Prostate gland (tissue), 2 donors: ENCODE measurements at regions not wholly inside any gene's neighbourhood (a gene's known extent, or its start where the extent isn't known, plus 50 kb on each side); places are given as distances from the start of the nearest gene placed in this dataset.
"Not testable (repeated sequence)": the region's sequence is repeated elsewhere in the genome, so short reads cannot be mapped to it uniquely, and the experiment has no call there.

Source experiments
- DNase-seq: peaks from one replicate; pipeline ENCODE4 v3.0.0-alpha.2; 2019; ENCODE audit warnings: low spot score
- H3K27ac ChIP-seq, 2 donors: fragments of 200-600 bp; sonication (generic); 2 replicates each; pipeline ENCODE4 v1.5.1; 2017 to 2019
- H3K27me3 ChIP-seq: fragments of 200-600 bp; sonication (generic); replicated peaks from 2 replicates; pipeline ENCODE4 v1.5.1; 2019; ENCODE audit not compliant: insufficient read depth
- H3K36me3 ChIP-seq, 2 donors: fragments of 200-600 bp; sonication (generic); 1 replicate in 1 of 2; 2 replicates in 1 of 2; pipeline versions ENCODE4 v1.5.1 to v1.8.1; 2017 to 2019
- H3K4me1 ChIP-seq: fragments of 200-600 bp; sonication (generic); replicated peaks from 2 replicates; pipeline ENCODE4 v1.5.1; 2019
- H3K4me3 ChIP-seq, 2 donors: fragments of 200-600 bp; sonication (generic); 2 replicates each; pipeline ENCODE4 v1.5.1; 2017 to 2019
- H3K9me3 ChIP-seq: fragments of 200-600 bp; sonication (generic); 2 replicates; pipeline ENCODE4 v1.5.1; 2017
- WGBS: methylation state at CpG from one replicate; pipeline ENCODE4 v1.1.5; 2018; 5-methylcytosine and 5-hydroxymethylcytosine counted together
- intact Hi-C: fragments of 100-400 bp; cut with DNase I; formaldehyde crosslinking; loops from one replicate; pipeline ENCODE4 v1.14.2; 2022

DNA sequence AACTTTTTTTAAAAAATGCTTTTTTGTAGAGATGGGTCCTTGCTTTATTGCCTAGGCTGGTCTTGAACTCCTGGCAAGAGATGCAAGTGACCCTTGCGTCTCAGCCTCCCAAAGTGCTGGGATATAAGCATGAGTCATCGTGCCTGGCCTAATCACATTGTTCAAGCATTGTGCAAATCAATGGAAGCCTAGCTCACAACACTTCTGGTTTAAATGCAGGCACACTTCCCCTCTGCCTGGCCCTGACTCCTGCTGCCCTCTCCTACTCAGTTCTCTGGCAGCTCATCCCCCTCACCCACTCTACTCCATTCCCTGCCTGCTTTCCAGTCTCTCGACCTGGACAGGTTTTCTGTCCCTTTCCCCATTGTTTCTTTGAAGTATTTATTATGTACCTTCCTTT is 288.1 kb upstream of the PLGLB1 start:
- DNase-seq, H3K36me3 ChIP-seq, H3K9me3 ChIP-seq, intact Hi-C loops, H3K4me1 ChIP-seq, H3K4me3 ChIP-seq, H3K27me3 ChIP-seq, H3K27ac ChIP-seq: not testable (repeated sequence)
- 17% methylated on average over 1 of the region's 3 CpGs for WGBS

DNA sequence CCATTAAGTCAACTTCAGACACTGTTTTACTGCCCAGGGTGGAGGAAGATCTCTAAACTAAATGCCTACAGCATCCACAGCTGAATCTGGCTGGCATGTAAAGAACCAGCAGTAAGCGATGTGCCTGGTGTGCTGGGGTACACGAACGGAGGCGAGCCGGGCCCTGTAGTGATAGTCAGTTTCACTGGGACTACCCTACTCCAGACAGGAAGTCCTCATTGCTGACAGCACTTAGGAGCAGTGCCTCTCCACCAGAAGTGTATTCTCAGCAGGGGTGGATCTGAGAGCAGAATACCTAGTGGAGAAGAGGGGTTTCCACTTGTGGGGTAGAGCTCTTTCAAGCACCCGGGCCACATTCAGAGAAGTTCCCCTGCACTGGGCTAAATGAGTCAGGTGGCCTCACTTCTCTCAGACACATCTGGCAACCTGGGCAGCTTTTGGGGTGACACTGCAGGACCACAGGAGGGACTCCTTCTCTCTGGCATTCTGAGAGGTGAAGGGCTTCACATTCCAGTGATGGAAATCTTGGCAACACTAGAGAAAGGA is 290.3 kb upstream of the PLGLB1 start:
- H3K4me1 ChIP-seq, DNase-seq, H3K27ac ChIP-seq, intact Hi-C loops, H3K27me3 ChIP-seq, H3K4me3 ChIP-seq, H3K36me3 ChIP-seq, H3K9me3 ChIP-seq: not testable (repeated sequence)
- 97% methylated on average over 5 of the region's 6 CpGs for WGBS

DNA sequence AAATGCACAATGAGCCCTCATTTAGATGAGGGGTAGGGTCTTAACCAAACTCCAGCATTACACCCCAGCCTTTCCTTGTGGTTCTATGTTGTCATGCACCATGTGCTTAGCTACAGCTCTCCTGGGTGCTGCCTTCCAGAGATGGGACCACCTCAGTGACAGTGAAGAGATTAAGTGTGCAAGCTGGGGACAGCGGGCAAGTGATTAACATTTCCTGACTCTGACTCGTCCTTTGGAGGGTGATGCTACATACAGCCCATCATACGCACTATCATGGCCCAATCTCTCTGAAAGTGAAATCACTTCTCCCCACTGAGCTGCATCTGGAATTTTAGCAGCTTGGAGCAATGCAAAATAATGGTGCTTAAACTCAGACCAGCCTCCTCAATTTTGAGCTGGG is 293.0 kb upstream of the PLGLB1 start:
- DNase-seq, H3K4me3 ChIP-seq, H3K27me3 ChIP-seq, H3K27ac ChIP-seq, H3K4me1 ChIP-seq, H3K9me3 ChIP-seq, H3K36me3 ChIP-seq, intact Hi-C loops: not testable (repeated sequence)
- WGBS: 69% methylated on average over 3 of the region's 3 CpGs

DNA sequence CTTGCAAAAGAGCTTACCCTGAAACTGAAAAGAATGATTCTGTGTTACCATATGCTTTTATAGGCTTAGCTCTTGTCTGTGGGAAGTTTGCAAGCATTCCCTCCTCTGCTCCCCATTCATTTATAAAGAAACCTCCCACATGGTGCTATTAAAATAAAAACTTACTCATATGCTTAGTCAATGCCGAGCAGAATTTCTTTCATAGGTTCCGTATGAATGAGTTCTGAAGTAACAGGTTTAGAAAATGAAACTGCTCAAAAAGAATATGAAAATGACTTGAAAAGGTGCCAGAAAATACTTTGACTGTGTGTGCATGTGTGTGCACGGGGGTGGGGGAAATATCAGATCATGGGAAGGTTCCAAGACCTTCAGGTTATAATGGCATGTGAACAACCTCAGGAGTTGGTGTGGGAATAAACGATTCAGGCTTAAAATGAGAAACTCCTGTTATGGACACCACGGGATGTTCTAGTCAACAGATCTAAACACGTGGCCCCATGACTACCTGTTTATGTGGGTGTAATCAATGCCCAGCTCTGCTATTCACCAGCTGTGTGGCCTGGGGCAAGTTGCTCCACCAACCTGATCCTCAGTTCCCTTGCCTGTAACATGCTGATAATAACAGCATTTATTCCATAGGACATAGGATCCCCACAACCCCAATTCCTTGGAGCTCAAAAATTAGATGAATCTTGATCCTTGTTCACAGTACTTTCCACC is 293.7 kb upstream of the PLGLB1 start:
- H3K27ac ChIP-seq, H3K36me3 ChIP-seq, DNase-seq, H3K4me1 ChIP-seq, H3K4me3 ChIP-seq, H3K27me3 ChIP-seq, intact Hi-C loops, H3K9me3 ChIP-seq: not testable (repeated sequence)
- WGBS: 18% methylated on average over 2 of the region's 6 CpGs

DNA sequence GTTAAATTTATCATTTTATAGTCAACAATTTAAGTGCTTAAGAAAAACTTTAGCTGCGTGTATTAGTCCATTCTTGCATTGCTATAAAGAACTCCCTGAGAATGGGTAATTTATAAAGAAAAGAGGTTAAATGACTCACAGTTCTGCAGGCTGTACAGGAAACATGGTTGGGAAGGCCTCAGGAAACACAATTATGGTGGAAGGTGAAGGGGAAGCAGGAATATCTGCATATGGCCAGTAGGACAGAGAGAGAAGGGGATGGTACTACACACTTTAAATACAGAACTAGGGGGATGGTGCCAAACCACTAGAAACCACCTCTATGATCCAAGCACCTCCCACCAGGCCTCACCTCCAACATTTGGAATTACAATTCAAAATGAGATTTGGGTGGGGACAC is 295.5 kb upstream of the PLGLB1 start:
- H3K36me3 ChIP-seq, H3K4me3 ChIP-seq, H3K9me3 ChIP-seq, intact Hi-C loops, H3K27me3 ChIP-seq, H3K4me1 ChIP-seq, DNase-seq, H3K27ac ChIP-seq: not testable (repeated sequence)
- WGBS: no CpG with 5 or more reads among the region's 1 CpG

DNA sequence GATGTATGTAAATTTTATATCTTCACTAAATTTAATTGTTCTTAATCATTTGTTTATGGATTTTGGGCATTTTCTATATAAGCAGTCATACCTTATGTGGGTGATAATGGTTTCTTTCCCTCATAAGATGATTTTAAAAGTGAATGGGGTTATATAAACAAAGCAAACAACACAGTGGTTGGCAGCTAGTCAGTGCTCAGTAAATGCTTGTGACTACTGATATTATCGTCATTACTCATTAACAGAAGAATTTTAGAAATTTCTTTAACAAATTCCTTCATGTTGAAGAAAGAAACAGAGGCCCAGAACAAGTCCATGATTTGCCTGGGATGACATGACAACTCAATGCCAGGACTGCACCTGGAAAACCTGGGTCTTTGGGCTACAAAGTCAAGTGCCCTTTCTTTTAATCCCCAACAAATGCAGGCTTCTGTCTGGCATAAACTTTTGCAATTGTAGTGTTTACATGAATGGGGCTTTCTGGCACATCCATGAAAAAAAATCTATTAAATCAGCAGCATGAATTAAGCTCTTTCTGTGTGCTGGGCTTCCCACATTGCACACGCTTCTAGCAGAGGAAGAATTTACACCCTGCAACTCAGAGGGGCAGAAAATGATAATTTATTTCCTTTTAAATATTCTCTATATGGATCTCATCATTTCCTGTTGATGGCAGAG is 297.3 kb upstream of the PLGLB1 start:
- DNase-seq, H3K36me3 ChIP-seq, H3K4me3 ChIP-seq, H3K27ac ChIP-seq, H3K9me3 ChIP-seq, H3K27me3 ChIP-seq, H3K4me1 ChIP-seq, intact Hi-C loops: not testable (repeated sequence)
- WGBS: 22% methylated on average over 1 of the region's 2 CpGs

DNA sequence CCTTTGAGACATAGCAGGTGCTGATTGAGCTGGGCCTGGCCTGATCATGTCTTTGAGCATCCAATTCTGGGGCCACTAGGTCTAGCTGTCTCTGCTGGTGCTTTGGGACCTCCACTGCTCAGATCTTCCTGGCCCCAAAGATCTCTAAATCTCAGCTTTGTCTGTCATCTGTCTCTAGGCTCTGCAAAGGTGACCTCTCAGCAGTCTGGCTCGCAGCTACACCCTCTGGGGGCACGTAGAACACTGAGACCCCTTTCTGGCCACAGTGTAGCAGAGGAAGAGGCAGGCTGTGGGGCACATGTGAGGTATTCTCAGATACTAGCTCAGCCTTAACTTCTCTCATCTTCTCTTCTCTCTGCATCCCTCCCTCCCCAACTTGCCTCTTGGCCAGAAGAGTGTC is 298.1 kb upstream of the PLGLB1 start:
- H3K9me3 ChIP-seq, H3K27me3 ChIP-seq, DNase-seq, H3K27ac ChIP-seq, H3K4me3 ChIP-seq, H3K36me3 ChIP-seq, H3K4me1 ChIP-seq, intact Hi-C loops: not testable (repeated sequence)
- WGBS: no CpG with 5 or more reads among the region's 2 CpGs

DNA sequence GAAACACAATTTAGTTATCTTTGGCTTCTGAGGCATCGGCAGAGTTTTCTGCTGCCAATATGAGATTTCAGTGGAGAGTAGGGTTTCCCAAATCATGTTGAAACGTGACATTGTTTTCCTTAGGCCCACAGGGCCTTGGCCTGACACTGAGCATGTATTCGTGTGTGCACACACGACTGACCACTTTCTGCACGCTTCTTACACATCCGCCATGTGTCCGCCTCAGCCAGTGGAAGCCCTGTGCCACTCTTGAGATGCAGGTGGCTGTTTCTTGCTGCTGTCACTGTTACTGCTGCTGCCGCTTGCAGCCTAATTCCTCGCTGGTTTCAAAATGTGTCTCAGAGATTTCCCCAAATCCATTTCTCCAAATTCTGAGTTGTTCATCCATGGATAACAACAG is 299.6 kb upstream of the PLGLB1 start:
- DNase-seq, H3K9me3 ChIP-seq, H3K4me1 ChIP-seq, H3K36me3 ChIP-seq, H3K4me3 ChIP-seq, H3K27ac ChIP-seq, intact Hi-C loops, H3K27me3 ChIP-seq: not testable (repeated sequence)
- 74% methylated on average over 6 of the region's 9 CpGs for WGBS

DNA sequence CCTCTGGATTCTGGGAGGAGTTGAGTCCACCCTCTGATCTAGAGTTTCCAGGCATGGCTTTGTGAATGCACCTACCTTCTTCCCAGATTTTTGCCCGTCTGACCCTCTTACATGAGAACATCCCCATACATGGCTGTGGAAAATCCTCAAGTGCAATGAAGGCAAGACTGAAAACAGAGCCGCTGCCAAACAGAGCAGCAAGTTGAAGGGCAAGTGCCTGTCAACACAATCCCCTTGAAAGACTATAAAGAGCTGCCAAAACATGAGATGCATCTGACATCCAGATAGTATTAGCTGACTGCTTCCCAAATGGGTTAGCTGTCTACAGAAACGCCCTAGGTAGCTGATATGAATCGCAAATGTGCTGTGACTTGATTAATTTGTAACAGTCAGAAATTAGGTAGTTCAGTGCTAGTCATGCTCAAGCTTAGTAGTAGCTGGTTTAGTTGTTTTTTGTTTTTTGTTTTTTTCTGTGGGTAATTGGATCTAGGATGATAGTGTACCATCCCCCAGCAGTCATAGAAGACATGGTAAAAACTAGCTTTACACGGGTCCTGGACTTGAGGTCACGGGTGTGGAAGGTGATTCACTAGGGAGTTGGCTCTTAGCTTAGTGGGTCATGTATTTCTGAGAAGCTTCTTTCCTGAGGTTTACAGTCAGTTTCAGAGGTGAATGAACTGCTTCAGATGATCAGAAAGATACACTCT is 302.8 kb upstream of the PLGLB1 start:
- H3K4me3 ChIP-seq, H3K4me1 ChIP-seq, DNase-seq, intact Hi-C loops, H3K27ac ChIP-seq, H3K27me3 ChIP-seq, H3K36me3 ChIP-seq, H3K9me3 ChIP-seq: not testable (repeated sequence)
- WGBS: 84% methylated on average over 6 of the region's 6 CpGs

DNA sequence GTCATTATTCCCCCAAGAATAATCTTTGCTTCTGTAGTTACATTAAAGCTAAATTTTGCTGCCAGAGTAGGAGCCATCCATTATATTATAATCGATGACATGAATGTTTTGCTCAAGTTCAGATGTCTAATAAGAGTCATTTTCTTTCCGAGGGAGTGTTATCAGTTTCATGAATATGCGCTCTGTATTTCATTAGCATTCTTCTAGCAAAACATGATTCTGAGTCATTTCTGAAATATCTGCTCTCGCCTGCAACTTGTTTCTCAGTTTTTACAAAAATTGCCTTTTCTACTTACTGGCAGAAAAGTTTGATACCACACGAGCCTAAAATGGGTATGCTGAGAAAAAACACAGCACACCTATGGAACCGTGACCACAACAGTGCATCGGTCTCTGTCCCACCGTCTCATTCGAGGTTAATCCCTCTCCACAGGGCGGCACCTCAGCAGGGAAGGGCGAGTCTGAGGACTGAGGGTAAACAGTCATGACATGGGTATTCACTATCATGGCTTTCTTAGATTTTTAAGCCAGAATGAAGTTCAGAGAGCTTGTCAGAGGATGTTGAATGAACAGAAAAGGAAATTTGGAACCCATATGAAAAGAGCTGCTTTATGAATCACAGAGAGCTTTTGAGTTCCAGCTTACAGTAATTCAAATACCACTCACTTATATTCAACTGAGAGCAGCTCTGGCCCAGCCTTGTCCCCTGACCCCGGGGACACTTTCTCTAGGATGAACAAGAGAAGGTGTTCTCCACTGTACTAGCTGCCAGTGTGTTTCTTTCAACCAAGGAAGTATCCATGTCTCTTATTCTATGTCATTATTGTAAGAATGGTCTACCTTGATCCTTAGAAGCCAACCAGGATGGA is 303.6 kb upstream of the PLGLB1 start:
- H3K36me3 ChIP-seq, H3K4me1 ChIP-seq, H3K27me3 ChIP-seq, intact Hi-C loops, DNase-seq, H3K9me3 ChIP-seq, H3K4me3 ChIP-seq, H3K27ac ChIP-seq: not testable (repeated sequence)
- WGBS: 72% methylated on average over 2 of the region's 12 CpGs

DNA sequence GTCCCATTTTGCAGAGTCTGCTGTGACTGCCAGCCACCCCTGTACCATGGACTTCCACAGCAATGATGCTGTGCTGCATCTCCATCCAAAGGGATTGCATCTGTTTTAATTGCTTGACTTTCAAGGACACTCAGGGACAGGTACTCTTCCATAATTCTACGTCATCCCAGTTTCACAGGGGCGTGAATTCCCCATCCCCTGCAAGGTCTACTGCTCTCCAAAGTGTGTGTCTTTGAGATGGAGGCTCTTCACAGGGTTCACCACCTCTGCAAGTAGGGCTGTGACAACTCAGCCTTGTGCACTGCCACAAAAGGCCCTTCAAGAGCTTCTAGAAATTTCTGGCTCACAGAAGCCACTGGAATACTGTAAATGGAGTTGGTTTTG is 304.3 kb upstream of the PLGLB1 start:
- H3K27ac ChIP-seq, intact Hi-C loops, H3K4me3 ChIP-seq, H3K9me3 ChIP-seq, H3K36me3 ChIP-seq, H3K27me3 ChIP-seq, H3K4me1 ChIP-seq, DNase-seq: not testable (repeated sequence)
- 100% methylated on average over 1 of the region's 2 CpGs for WGBS

DNA sequence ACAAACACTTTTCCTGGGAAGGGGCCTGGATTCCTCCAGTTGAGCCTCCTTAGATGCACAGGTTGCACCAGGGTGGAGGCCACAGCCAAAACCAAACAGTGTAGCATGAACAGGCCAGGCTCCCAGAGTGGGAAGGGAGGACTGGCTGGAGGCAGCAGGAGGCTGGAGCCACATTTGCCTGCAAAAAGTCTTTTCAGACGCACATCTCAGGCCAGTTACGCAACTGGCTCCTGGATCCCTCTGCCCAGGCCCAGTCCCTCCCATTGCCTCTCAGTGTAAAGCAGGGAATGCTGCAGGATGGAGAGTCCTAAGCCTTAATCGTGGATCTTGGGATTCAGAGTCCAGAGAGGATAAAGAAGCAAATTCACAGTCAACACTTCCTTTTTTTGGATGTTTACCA is 305.1 kb upstream of the PLGLB1 start:
- WGBS: 83% methylated on average over 2 of the region's 3 CpGs
- H3K27me3 ChIP-seq, H3K9me3 ChIP-seq, DNase-seq, H3K4me1 ChIP-seq, H3K36me3 ChIP-seq, intact Hi-C loops, H3K4me3 ChIP-seq, H3K27ac ChIP-seq: not testable (repeated sequence)
